ENCODE measurements at regions not wholly inside any gene's neighbourhood (a gene's known extent, or its start where the extent isn't known, plus 50 kb on each side); places are given as distances from the start of the nearest gene placed in this dataset.
"Not testable (repeated sequence)": the region's sequence is repeated elsewhere in the genome, so short reads cannot be mapped to it uniquely, and the experiment has no call there.

DNA sequence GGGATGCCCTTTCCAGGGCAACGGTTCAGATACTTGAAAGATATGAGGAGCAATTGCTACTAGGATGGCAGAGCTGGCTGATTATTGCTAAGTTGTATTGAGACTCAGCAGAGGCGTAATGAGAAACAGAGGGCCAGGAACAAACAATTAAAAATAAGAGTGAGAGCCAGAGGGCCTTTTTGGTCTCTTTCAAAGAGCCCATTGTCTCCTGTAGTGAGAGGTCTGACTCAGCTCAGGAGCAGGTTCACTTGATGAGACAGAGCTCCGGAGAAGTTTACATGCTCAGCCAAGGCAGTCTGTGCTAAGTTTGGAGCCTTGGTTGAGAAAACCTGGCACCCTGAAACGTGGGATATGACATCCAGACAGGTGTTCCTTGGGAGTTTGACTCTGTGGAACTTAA, 303.9 kb upstream of the DLGAP1 start:
- DNase-seq, result no peak

DNA sequence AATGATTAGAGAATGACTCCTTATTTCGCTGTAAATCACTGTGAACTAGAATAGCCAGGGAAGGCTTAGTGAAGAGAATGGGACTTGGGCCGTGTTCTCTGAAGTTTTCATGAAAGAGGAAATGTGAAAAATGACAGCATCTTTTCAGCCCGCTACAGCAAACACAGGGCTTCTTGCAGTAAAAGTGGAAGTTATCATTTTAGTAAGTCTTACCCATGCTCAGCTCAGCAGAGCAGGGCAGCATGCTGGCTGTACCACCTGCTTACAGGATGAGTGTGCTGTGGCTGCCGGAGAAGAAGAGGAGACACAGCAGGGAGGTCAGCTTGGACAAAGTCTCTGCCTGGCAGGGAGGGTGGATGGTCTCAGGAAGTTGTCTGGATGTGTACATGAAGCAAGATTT, 300.7 kb upstream of the DLGAP1 start:
- DNase-seq, result no peak

DNA sequence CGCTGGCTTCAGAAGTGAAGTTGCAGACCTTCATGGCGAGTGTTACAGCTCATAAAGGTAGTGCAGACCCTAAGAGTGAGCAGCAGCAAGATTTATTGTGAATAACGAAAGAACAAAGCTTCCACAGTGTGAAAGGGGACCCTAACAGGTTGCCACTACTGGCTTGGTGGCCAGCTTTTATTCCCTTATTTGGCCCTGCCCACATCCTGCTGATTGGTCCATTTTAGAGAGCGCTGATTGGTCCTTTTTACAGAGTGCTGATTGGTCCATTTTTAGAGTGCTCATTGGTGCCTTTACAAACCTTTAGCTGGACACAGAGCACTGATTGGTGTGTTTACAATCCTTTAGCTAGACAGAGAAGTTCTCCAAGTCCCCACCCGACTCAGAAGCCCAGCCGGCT, 298.0 kb upstream of the DLGAP1 start:
- DNase-seq, result not testable (repeated sequence)

- no peak for DNase-seq
Measured at GRCh38 chr18:4751523-4751922, 296.4 kb upstream of the DLGAP1 start.

DNA sequence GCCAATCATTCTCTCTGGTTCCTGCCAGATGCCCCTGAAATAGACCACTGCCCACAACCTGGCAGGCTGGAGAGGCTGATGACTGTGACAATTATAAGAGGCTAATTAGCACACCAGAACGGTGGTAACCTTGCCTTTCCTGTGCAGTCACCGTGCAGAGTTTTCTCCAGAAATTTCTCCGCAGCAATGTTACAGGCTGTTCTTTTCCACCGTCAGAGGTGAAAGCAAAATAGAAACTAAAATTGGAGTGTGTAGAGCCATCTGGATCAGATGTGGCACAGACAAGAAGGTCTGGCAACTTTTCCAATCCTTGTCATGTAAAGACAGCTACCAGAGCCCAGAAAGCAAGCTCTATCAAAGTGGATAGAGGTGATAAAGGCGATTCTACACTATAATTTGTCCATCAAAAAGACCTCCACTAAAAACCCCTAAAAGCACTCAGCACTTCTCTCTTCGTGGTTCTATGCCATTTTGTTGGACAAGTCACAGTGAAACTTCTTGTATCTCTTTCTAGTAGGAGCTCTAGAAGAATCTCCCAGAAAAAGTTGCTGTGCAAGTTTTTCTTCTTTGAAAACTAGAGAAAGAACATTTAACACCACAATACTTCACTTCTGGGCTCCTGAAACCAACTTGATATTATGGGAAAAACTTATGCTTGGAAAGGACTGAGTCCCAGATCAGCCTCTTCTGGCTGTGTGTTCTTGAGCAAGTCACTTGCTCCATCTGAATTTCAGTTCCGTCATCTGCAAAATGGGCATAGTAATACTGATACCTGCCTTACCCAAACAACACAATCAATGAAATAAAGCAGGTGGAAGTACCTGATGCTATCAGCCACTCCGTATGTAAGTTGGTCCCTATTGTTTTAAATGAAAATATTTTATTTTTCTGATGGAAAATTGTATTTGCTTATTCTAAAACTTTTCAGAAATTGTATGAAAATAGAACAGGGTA, 295.6 kb upstream of the DLGAP1 start:
- DNase-seq, result no peak

DNA sequence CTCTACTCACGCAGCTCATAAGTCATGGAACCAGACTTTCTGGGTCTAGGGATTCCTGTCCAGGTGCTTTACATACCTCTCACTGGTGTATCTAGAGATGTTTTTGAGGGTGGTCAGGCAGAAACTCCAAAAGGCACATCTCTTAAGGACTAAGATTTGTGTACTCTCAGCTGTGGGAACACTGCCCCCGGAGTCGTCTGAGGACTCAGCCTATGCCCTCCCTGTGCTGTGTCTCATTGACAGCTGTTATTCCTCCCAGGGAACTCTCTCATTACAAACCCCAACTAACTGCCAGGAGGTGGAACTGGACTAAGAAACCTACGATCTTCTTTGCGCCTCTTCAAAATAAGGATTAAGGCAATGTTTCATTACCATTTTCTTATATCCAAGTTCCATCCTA, 293.9 kb upstream of the DLGAP1 start:
- DNase-seq, result no peak

DNA sequence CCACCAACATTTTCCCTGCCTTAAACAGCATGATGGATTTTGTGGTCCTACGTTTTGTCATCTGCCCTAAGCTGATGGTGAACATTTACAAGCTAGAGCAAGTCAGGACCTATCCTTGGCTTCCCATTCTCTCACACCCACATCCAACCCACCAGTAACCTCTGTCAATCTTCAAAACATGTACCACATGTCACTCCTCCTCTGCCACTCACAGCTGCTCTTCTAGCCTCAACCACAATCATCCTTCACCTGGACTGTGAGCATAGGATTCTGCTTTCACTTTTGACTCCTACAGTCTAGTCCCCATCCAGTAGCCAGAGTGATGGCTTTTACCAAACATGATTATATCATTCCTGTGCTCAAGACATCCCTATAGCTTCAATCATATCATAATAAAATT, 279.8 kb upstream of the DLGAP1 start:
- no peak for DNase-seq

- no peak for DNase-seq
Measured at GRCh38 chr18:4734021-4734420, 278.9 kb upstream of the DLGAP1 start.

GRCh38 chr18:4721545-4721944, 266.4 kb upstream of the DLGAP1 start:
- no peak for DNase-seq

DNA sequence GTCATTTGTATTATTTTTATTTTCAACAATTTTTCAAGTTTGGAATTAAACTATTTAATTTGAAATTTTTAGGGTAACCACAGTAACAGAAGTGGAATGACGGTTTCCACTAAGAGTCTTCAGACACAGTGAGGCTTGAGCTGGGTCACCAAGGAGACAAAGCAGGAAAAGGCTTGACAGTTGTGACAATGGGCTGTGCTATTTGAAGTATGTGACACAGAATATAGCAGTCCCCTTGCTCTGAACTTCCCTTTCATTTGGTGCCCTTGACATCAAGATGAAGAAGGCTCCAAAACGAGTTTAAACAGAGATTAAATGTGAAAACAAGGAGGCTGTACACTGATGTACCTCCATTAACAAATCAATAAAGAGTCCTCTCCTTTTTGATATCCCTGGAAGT, 265.4 kb upstream of the DLGAP1 start:
- no peak for DNase-seq

DNA sequence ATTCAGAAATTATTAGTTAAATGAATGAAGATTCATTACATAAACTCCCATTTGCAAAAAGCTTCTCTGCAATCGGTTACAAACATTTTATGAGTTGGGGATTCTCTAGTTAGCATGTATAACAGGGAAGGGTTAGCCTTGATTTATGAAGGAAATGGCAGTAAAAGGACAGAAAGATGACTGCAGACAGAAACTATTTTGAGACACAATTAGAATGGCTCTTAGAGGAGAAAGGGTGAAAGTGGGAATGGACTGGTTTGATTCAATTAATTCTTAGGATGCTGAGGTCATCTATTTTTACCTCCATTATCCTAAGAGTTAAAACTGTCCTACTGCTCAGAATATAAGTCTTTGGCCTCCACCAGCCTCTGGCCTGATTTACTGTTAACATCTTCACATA, 250.8 kb upstream of the DLGAP1 start:
- no peak for DNase-seq

GRCh38 chr18:4704781-4705180, 249.7 kb upstream of the DLGAP1 start:
- no peak for DNase-seq

DNA sequence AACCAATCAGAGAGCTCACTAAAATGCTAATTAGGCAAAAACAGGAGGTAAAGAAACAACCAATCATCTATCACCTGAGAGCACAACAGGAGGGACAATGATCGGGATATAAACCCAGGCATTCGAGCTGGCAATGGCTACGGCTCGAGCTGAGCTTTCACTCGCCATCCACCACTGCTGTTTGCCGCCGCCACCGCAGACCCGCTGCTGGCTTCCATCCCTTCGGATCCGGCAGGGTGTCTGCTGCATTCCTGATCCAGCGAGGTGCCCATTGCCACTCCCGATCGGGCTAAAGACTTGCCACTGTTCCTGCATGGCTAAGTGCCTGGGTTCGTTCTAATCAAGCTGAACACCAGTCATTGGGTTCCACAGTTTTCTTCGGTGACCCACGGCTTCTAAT, 236.7 kb upstream of the DLGAP1 start:
- no peak for DNase-seq

- DNase-seq, result not testable (repeated sequence)
Measured at GRCh38 chr18:4678685-4679084, 223.6 kb upstream of the DLGAP1 start.

DNA sequence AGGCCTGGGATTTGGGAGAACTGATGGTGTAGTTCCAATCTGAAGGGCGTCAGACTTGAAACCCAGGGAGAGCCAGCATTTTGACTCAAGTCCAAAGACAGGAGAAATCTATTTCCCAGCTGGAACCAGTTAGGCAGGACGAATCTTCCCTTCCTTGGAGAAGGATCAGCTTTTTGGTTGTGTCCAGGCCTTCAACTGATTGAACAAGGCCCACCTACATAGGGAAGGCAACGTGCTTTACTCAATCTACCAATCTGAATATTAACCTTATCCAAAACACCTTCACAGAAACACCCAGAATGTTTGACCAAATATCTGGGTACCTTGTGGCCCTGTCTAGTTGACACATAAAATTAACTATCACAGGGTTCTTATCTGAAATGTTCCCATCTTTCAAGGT, 221.9 kb upstream of the DLGAP1 start:
- DNase-seq, result no peak

DNA sequence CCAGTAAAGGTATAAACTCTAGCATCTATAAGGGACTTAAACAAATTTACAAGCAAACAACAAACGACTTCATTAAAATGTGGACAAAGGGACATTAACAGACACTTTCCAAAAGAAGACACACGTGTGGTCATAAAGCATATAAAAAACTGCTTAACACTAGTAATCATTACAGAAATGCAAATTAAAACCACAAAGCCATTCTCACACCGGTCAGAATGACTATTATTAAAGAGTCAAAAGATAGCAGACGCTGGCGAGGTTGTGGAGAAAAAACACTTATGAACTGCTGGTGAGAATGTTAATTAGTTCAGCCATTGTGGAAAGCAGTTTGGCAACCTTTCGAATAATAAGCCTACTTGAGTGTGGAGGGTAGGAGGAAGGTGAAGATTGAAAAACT, 217.1 kb upstream of the DLGAP1 start:
- no peak for DNase-seq

DNA sequence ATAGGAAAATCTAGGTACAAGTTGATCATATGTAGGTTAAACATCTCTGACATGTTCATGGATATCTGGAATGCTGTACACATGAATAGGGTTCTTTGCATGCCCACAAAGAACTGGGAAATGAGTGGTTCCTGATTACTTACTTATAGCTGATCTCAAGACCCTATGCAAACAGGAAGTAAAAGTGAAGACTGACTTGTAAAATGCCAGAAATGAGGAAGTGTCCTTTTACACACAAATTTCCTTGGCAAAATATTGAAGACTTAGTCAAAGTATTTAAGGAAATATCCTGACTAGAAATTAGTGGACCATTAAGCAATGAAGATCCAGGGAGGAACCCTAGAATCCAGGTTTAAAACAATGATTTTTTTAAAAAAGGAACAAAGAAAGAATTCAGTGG, 203.7 kb upstream of the DLGAP1 start:
- DNase-seq, result no peak

- no peak for DNase-seq
Measured at GRCh38 chr18:4653418-4653817, 198.3 kb upstream of the DLGAP1 start.

GRCh38 chr18:4641771-4642368, 186.8 kb upstream of the DLGAP1 start:
- no peak for DNase-seq

- DNase-seq, result no peak
Measured at GRCh38 chr18:4640349-4641012, 185.4 kb upstream of the DLGAP1 start.

GRCh38 chr18:4639628-4640310, 184.7 kb upstream of the DLGAP1 start:
- DNase-seq, result no peak

DNA sequence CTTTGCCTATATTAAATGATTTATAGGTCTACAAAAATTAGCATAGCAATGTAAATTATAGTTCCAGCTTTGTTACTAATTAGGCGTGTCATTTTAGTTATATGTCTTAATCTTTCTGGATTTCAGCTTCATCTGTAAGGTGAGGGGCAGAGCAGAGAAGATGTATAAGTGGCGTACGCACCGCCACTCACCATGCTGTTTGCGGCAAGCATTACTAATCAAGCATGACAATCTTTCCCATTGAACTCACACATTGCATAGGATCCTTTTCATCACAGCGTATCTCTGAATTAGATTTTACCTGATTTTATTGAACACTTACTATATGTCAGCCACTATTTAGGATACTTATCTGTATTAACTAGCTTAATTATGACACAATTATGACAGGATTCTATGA, 183.6 kb upstream of the DLGAP1 start:
- DNase-seq, result no peak

DNA sequence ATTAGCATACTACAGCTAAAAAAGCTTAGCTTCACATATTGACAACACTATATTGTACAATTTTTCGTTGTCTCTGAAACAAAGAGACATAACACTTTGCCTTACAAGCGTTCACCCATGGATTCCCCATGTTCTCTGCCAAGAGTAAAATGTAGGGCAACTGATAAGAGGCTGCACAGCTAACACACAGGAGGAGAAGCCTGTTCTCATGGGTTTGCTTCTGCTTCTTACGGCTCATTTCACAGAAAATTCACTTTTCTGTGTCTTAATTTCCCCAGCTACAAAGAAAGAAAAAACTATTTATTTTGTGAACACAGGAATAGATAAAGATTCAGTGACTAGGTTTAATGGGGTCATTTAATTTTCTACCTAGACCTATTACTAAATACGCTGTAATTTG, 182.8 kb upstream of the DLGAP1 start:
- DNase-seq, result no peak
